SK-N-SH treated with all-trans-retinoic acid at 6 μM for 48 hours (cell line): ENCODE measurements at regions not wholly inside any gene's neighbourhood (a gene's known extent, or its start where the extent isn't known, plus 50 kb on each side); places are given as distances from the start of the nearest gene placed in this dataset.

ENCODE experiments used
- ARNTL ChIP-seq: fragments of 450-650 bp; formaldehyde crosslinking; IDR thresholded peaks from 2 replicates; pipeline ENCODE4 v1.5.0; 2020; ENCODE audit warnings: low read depth, mild to moderate bottlenecking, moderate library complexity, borderline replicate concordance
- GLIS3 ChIP-seq: fragments of 250-450 bp; sonication (Bioruptor Pico); IDR thresholded peaks from 2 replicates; pipeline ENCODE4 v1.5.0; 2020; ENCODE audit warnings: mild to moderate bottlenecking, moderate library complexity
- ISL1 ChIP-seq: fragments of 250-450 bp; sonication (Bioruptor Pico); IDR thresholded peaks from 2 replicates; pipeline ENCODE4 v2.1.2; 2022; ENCODE audit warnings: mild to moderate bottlenecking, moderate library complexity
- RARB ChIP-seq: fragments of 250-450 bp; sonication (Bioruptor Pico); IDR thresholded peaks from 2 replicates; pipeline ENCODE4 v1.8.0; 2021; ENCODE audit warnings: mild to moderate bottlenecking, moderate library complexity
- SNAI2 ChIP-seq: fragments of 250-450 bp; sonication (Bioruptor Pico); IDR thresholded peaks from 2 replicates; pipeline ENCODE4 v1.5.0; 2020; ENCODE audit warnings: mild to moderate bottlenecking, moderate library complexity
- ZFP3 ChIP-seq: fragments of 250-450 bp; sonication (Bioruptor Pico); IDR thresholded peaks from 2 replicates; pipeline ENCODE4 v1.5.0; 2020; ENCODE audit warnings: mild to moderate bottlenecking, moderate library complexity
- ZFP30 ChIP-seq: fragments of 450-650 bp; formaldehyde crosslinking; IDR thresholded peaks from 2 replicates; pipeline ENCODE4 v1.5.0; 2022; ENCODE audit warnings: mild to moderate bottlenecking, moderate library complexity
- ZNF8 ChIP-seq: fragments of 450-650 bp; formaldehyde crosslinking; IDR thresholded peaks from 2 replicates; pipeline ENCODE4 v1.5.0; 2020; ENCODE audit warnings: mild to moderate bottlenecking, moderate library complexity
- TF ChIP-seq, protein P1 (sequence below): fragments of 250-450 bp; sonication (Bioruptor Pico); IDR thresholded peaks from 2 replicates; pipeline ENCODE4 v1.8.0; 2020; ENCODE audit warnings: mild to moderate bottlenecking, moderate library complexity, borderline replicate concordance
- TF ChIP-seq, protein P2 (sequence below): fragments of 250-450 bp; sonication (Bioruptor Pico); IDR thresholded peaks from 2 replicates; pipeline ENCODE4 v1.5.1; 2020; ENCODE audit warnings: low read depth, mild to moderate bottlenecking, moderate library complexity

DNA sequence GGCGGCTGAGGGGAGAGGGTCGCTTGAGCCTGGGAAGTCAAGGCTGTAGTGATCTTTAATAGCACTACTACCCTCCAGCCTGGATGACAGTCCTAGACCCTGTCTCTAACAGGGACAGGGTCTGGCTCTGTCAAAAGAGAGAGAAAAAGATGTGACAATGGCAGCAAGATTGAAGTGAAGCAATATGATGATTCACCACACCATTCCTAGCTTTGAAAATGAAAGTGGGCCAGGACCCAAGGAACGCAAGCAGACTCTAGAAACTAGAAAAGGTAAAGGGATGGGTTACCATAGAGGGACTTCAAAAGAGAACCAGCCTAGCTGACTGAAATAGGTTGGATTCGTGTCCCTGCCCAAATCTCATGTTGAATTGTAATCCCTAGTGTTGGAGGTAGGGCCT lies 426.9 kb downstream of the HTR1B start:
- TF ChIP-seq SNAI2 (CRISPR knock-in tag) (no peak), RARB (CRISPR knock-in tag) (no peak), ZFP3 (CRISPR knock-in tag) (no peak), GLIS3 (CRISPR knock-in tag) (no peak), ZFP30 (CRISPR knock-in tag) (no peak), ISL1 (CRISPR knock-in tag) (no peak), ZNF8 (no peak), ARNTL (no peak)
- TF ChIP-seq, protein P1, sequence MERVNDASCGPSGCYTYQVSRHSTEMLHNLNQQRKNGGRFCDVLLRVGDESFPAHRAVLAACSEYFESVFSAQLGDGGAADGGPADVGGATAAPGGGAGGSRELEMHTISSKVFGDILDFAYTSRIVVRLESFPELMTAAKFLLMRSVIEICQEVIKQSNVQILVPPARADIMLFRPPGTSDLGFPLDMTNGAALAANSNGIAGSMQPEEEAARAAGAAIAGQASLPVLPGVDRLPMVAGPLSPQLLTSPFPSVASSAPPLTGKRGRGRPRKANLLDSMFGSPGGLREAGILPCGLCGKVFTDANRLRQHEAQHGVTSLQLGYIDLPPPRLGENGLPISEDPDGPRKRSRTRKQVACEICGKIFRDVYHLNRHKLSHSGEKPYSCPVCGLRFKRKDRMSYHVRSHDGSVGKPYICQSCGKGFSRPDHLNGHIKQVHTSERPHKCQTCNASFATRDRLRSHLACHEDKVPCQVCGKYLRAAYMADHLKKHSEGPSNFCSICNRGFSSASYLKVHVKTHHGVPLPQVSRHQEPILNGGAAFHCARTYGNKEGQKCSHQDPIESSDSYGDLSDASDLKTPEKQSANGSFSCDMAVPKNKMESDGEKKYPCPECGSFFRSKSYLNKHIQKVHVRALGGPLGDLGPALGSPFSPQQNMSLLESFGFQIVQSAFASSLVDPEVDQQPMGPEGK (CRISPR knock-in tag), result no peak
- TF ChIP-seq, protein P2, sequence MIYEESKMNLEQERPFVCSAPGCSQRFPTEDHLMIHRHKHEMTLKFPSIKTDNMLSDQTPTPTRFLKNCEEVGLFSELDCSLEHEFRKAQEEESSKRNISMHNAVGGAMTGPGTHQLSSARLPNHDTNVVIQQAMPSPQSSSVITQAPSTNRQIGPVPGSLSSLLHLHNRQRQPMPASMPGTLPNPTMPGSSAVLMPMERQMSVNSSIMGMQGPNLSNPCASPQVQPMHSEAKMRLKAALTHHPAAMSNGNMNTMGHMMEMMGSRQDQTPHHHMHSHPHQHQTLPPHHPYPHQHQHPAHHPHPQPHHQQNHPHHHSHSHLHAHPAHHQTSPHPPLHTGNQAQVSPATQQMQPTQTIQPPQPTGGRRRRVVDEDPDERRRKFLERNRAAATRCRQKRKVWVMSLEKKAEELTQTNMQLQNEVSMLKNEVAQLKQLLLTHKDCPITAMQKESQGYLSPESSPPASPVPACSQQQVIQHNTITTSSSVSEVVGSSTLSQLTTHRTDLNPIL, result no peak
